ENCODE measurements at regions not wholly inside any gene's neighbourhood (a gene's known extent, or its start where the extent isn't known, plus 50 kb on each side); places are given as distances from the start of the nearest gene placed in this dataset.

GRCh38 chr1:114219172-114219868 lies 65.7 kb upstream of the SYT6 start:
- H3K36me3 Mint-ChIP-seq (ENCODE audit: insufficient read depth in 1 of 3, low read depth in 3 of 3): no peaks in the 10 kb centered on the region
- H3K4ac ChIP-seq (ENCODE audit: low read depth, low read length): no peak overlapping the region
- TF ChIP-seq CTCF (conservative IDR thresholded peaks at IDR 0.05): peak; percentile 43; the same call in 2 of the 3 replicates
- H2BK12ac ChIP-seq (ENCODE audit: insufficient read length, low read depth, low read length): no peak overlapping the region
- H3K23me2 ChIP-seq (ENCODE audit: insufficient read length, low read depth, low read length, poor library complexity, severe bottlenecking): no peaks in the 10 kb centered on the region
- peaks cover 19 to 23% of the 10 kb centered on the region in 2 experiments for H3K4me1 Mint-ChIP-seq
- H3K9me3 Mint-ChIP-seq: no peaks in the 10 kb centered on the region
- no peaks in the 10 kb centered on the region for H3K27me3 ChIP-seq (ENCODE audit: insufficient read depth, low read length)
- H2BK15ac ChIP-seq (ENCODE audit: low read depth, low read length): no peak overlapping the region
- no peaks in the 10 kb centered on the region for H3K9me3 ChIP-seq (ENCODE audit: control insufficient read depth, low read depth, low read length)
- peak overlapping the region; percentile 56 for H2AFZ ChIP-seq (ENCODE audit: low read length)
- H3K18ac ChIP-seq (ENCODE audit: insufficient read length, low read depth, low read length): no peak overlapping the region
- H3K27me3 Mint-ChIP-seq (ENCODE audit: low read depth): peaks cover 5% of the 10 kb centered on the region
- no peak overlapping the region for H3K4me2 ChIP-seq (ENCODE audit: insufficient read depth, insufficient read length, low read length)
- WGBS (ENCODE audit: extremely low coverage, insufficient read length, low lambda C conversion rate): no CpG with 5 or more reads among the region's 7 CpGs
- H3K79me1 ChIP-seq (ENCODE audit: insufficient read depth, low read depth, low read length, poor library complexity, severe bottlenecking): no peaks in the 10 kb centered on the region
- H4K91ac ChIP-seq (ENCODE audit: insufficient read length, low read depth, low read length): no peak overlapping the region
- no peaks in the 10 kb centered on the region for H4K20me1 ChIP-seq (ENCODE audit: control insufficient read depth, insufficient read depth, insufficient read length)
- no peak overlapping the region for H2AK5ac ChIP-seq (ENCODE audit: insufficient read length, low read length)
- H2BK20ac ChIP-seq (ENCODE audit: low read depth, low read length, poor library complexity, severe bottlenecking): no peak overlapping the region
- no peaks in the 10 kb centered on the region for H3K79me2 ChIP-seq (ENCODE audit: insufficient read depth, low read length)
- no peak overlapping the region for H3K27ac Mint-ChIP-seq
- H3K14ac ChIP-seq (ENCODE audit: insufficient read depth, low read length): no peak overlapping the region
- no peaks in the 10 kb centered on the region; the same call in 1 of the 2 replicates for H3K4me1 ChIP-seq (ENCODE audit: insufficient read depth, low read length)
- peak; percentile 45 for DNase-seq
- H3K56ac ChIP-seq (ENCODE audit: insufficient read length, low read depth, low read length): no peak overlapping the region
- H3K4me3 Mint-ChIP-seq: no peak overlapping the region
- no peak overlapping the region for H3K9ac ChIP-seq (ENCODE audit: extremely low read depth, insufficient read length, low read length)
- H2BK5ac ChIP-seq (ENCODE audit: insufficient read length, low read length): no peak overlapping the region
- no peak overlapping the region for H3T11ph ChIP-seq (ENCODE audit: low read length)
- no peak overlapping the region for H3K27ac ChIP-seq (ENCODE audit: insufficient read length, low read depth, low read length)
- no peak overlapping the region for H4K8ac ChIP-seq (replicated peaks; ENCODE audit: insufficient read length, low read depth, low read length)
- no peak overlapping the region for H2BK120ac ChIP-seq (ENCODE audit: low read depth, low read length, poor library complexity, severe bottlenecking)
- no peak overlapping the region for H3K23ac ChIP-seq (ENCODE audit: insufficient read length, low read depth, low read length)
- no peak overlapping the region for H4K5ac ChIP-seq (ENCODE audit: insufficient read length, low read depth, low read length)
